AG09309 (cell line): ENCODE measurements at regions not wholly inside any gene's neighbourhood (a gene's known extent, or its start where the extent isn't known, plus 50 kb on each side); places are given as distances from the start of the nearest gene placed in this dataset.
A peak's percentile ranks its signal among the peaks of the same experiment; 100 is the strongest.

Experiments
- DNase-seq: peaks from one replicate; pipeline ENCODE4 v3.0.0-alpha.2; 2010; ENCODE audit warnings: low read depth
- H3K4me3 ChIP-seq: 2 replicates; pipeline ENCODE4 v1.5.1; 2011; ENCODE audit warnings: mild to moderate bottlenecking, low read depth, low read length, moderate library complexity; ENCODE audit not compliant: control insufficient read depth
- CTCF ChIP-seq: IDR thresholded peaks from 2 replicates; pipeline ENCODE4 v1.5.1; 2011; ENCODE audit warnings: mild to moderate bottlenecking, low read depth, low read length, inconsistent platforms; ENCODE audit not compliant: insufficient read depth, control insufficient read depth; ENCODE audit errors: missing control alignments

DNA sequence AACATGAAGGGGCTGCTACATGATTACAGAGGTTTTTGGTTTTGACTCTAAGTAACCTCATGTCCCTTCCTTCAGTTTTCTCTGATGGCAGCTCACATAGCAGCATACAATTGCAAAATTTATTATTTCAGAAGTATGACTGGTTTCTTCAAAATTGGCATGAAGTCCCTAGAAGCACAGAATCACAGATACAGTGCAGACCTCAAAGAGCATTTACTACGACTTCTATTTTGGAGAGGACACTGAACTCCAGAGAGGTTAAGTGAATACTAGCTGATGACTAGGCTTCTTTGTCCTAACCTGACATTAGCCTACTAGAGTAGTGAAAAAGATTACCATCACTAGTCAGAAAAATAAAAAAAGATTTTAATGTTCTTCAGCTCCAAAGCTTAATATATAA, 664.3 kb downstream of the RFPL4B start:
- no peak for TF ChIP-seq CTCF
- DNase-seq, result no peak
- no peak overlapping the region for H3K4me3 ChIP-seq

DNA sequence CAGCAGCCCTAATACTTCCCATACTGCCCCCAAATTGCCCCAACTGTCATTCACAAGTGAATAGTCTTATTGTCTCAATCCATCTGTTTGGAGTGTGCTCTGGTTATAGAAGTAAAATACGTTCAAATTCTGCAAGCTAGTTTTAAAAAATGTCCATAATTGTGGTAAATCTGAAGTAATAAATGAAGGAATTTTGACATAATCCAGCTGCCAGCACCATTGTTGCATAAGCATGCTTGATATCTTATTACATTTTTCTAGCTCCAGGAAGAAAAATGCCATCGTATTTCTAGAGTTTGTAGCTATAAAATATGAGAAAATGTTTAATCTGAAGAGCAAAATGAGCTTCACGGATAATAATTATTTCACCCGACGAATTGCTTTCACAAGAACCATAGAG, 664.7 kb downstream of the RFPL4B start:
- no peak for TF ChIP-seq CTCF
- DNase-seq, result peak; percentile 46
- H3K4me3 ChIP-seq, result no peak overlapping the region

- TF ChIP-seq CTCF, result no peak
- H3K4me3 ChIP-seq, result no peak overlapping the region
- DNase-seq, result peak; percentile 47
Observed at GRCh38 chr6:113015249-113015648, 668.1 kb downstream of the RFPL4B start.

GRCh38 chr6:113017353-113017752, 670.2 kb downstream of the RFPL4B start:
- no peak overlapping the region for H3K4me3 ChIP-seq
- no peak for TF ChIP-seq CTCF
- no peak for DNase-seq

DNA sequence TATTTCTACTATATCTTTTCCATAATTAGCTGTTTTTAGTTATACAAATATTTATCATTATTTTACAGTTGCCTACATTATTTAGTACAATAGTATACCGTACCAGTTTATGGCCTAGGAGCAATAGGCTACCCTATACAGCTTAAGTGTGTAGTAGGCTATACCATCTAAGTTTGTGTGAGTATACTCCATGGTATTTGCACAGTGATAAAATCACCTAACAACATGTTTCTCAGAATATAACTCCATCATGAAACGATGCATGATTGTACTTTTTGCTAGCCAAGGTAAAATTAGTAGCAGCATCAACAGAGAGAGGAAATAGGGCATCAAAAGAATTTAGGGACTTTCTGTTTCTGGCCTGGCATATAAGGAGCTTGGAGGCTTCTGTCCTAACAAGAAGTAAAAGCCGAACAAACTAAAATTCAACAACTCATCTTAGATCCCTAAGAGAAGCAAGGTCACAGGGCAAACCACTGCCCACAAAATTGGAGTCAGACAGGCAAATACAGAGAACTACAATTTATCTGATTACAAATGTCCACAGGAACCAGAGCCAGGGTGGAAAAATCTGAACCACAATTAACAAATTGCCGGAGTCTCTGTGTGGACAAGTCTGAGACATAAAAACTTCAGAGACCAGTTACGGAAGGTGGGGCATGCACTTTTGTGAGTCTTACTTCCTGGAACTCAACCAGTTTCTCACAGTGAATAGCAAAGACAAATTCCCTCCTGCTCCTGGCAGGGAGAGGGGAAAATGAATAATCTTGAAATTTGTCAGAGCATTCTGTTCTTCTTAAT, 671.4 kb downstream of the RFPL4B start:
- no peak for TF ChIP-seq CTCF
- no peak overlapping the region for H3K4me3 ChIP-seq
- DNase-seq, result peak; percentile 98

GRCh38 chr6:113019176-113019575, 672.0 kb downstream of the RFPL4B start:
- no peak overlapping the region for H3K4me3 ChIP-seq
- TF ChIP-seq CTCF, result no peak
- no peak for DNase-seq
